ENCODE measurements at regions not wholly inside any gene's neighbourhood (a gene's known extent, or its start where the extent isn't known, plus 50 kb on each side); places are given as distances from the start of the nearest gene placed in this dataset.
"Not testable (repeated sequence)": the region's sequence is repeated elsewhere in the genome, so short reads cannot be mapped to it uniquely, and the experiment has no call there.

GRCh38 chr2:16199882-16200553 is 259.7 kb downstream of the MYCN start:
- no peaks in the 10 kb centered on the region for H3K9me3 ChIP-seq (ENCODE audit: control insufficient read depth, insufficient read depth, low read depth, low read length)
- H3K36me3 ChIP-seq (ENCODE audit: control insufficient read depth in 2 of 2, insufficient read depth in 1 of 2, low read length in 2 of 2), result no peaks in the 10 kb centered on the region
- CTCF ChIA-PET, result no interaction called here
- H3K27ac ChIP-seq (ENCODE audit: extremely low read depth, low read depth, low read length), result no peak overlapping the region
- TF ChIP-seq ZNF580 (tag by site-specific recombination; IDR thresholded peaks at IDR 0.05) (no peak), PRDM6 (tag by site-specific recombination; IDR thresholded peaks at IDR 0.05) (no peak), AEBP2 (tag by site-specific recombination; IDR thresholded peaks at IDR 0.05; ENCODE audit: borderline replicate concordance) (no peak), ZNF404 (tag by site-specific recombination; IDR thresholded peaks at IDR 0.05) (no peak), SP2 (tag by site-specific recombination; IDR thresholded peaks at IDR 0.05) (no peak), HIC1 (tag by site-specific recombination; IDR thresholded peaks at IDR 0.05) (no peak), ZNF292 (tag by site-specific recombination; IDR thresholded peaks at IDR 0.05; ENCODE audit: borderline replicate concordance, low read depth) (no peak), ZNF645 (tag by site-specific recombination; IDR thresholded peaks at IDR 0.05) (no peak), ZSCAN16 (tag by site-specific recombination; IDR thresholded peaks at IDR 0.05) (no peak), ZNF548 (tag by site-specific recombination; IDR thresholded peaks at IDR 0.05) (no peak), ZNF529 (tag by site-specific recombination; IDR thresholded peaks at IDR 0.05; ENCODE audit: insufficient replicate concordance) (no peak)
- no peaks in the 10 kb centered on the region for H3K4me1 ChIP-seq (ENCODE audit: control insufficient read depth, insufficient read depth, low read length)
- no peak overlapping the region for H3K4me3 ChIP-seq (ENCODE audit: low read depth, low read length)
- POLR2A ChIA-PET, result no interaction called here

- H3K4me1 ChIP-seq (ENCODE audit: control insufficient read depth, insufficient read depth, low read length); POLR2A ChIA-PET; H3K4me3 ChIP-seq (ENCODE audit: low read depth, low read length); CTCF ChIA-PET; H3K9me3 ChIP-seq (ENCODE audit: control insufficient read depth, insufficient read depth, low read depth, low read length); H3K36me3 ChIP-seq (ENCODE audit: control insufficient read depth in 2 of 2, insufficient read depth in 1 of 2, low read length in 2 of 2); H3K27ac ChIP-seq (ENCODE audit: extremely low read depth, low read depth, low read length): not testable (repeated sequence)
Observed at GRCh38 chr2:16199241-16199640, 258.9 kb downstream of the MYCN start.

GRCh38 chr2:16198166-16198912 is 258.0 kb downstream of the MYCN start:
- ChIA-PET POLR2A (no interaction called here), CTCF (no interaction called here)
- no peak for TF ChIP-seq ZNF48 (tag by site-specific recombination; IDR thresholded peaks at IDR 0.05)
- no peak for TF ChIP-seq ZNF169 (tag by site-specific recombination; IDR thresholded peaks at IDR 0.05)
- TF ChIP-seq GLI4 (tag by site-specific recombination; IDR thresholded peaks at IDR 0.05), result no peak
- TF ChIP-seq HIC1 (tag by site-specific recombination; IDR thresholded peaks at IDR 0.05), result no peak
- TF ChIP-seq ZSCAN5A (tag by site-specific recombination; IDR thresholded peaks at IDR 0.05), result no peak
- no peak for TF ChIP-seq MEIS1 (CRISPR knock-in tag; IDR thresholded peaks at IDR 0.05; ENCODE audit: borderline replicate concordance)
- TF ChIP-seq BCL11A (tag by site-specific recombination; IDR thresholded peaks at IDR 0.05; ENCODE audit: low read depth), result no peak

More at GRCh38 chr2:16198166-16198912, 258.0 kb downstream of the MYCN start:
- H3K4me1 ChIP-seq (ENCODE audit: control insufficient read depth, insufficient read depth, low read length), result no peaks in the 10 kb centered on the region
- no peaks in the 10 kb centered on the region for H3K9me3 ChIP-seq (ENCODE audit: control insufficient read depth, insufficient read depth, low read depth, low read length)
- H3K27ac ChIP-seq (ENCODE audit: extremely low read depth, low read depth, low read length), result no peak overlapping the region
- H3K4me3 ChIP-seq (ENCODE audit: low read depth, low read length), result no peak overlapping the region
- no peaks in the 10 kb centered on the region for H3K36me3 ChIP-seq (ENCODE audit: control insufficient read depth in 2 of 2, insufficient read depth in 1 of 2, low read length in 2 of 2)
